GM12892 (cell line): ENCODE measurements at regions not wholly inside any gene's neighbourhood (a gene's known extent, or its start where the extent isn't known, plus 50 kb on each side); places are given as distances from the start of the nearest gene placed in this dataset.

Experiments used
- POLR2A ChIP-seq: IDR thresholded peaks from 2 replicates; pipeline ENCODE4 v1.6.1; 2011; ENCODE audit warnings: low read depth, low read length, control low read depth
- POLR2AphosphoS5 ChIP-seq: IDR thresholded peaks from 2 replicates; pipeline ENCODE4 v1.6.1; 2011; ENCODE audit warnings: low read depth, low read length, control low read depth

DNA sequence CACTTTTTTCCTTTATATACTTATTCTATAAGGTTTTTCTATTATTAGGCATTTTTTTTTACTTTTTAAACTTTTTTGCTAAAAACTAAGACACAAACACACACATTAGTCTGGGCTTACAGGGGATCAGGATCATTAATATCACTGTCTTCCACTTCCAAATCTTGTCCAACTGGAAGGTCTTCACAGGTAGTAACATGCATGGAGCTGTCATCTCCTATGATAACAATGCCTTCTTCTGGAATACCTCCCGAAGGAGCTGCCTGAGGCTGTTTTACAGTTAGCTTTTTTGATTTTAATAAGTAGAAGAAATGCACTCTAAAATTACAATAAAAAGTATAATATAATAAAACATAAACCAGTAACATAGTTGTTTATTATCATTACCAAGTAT, 345.5 kb upstream of the PTGER4 start:
- TF ChIP-seq POLR2A, result no peak
- TF ChIP-seq POLR2AphosphoS5, result no peak
